HEK293 (cell line): ENCODE measurements at regions not wholly inside any gene's neighbourhood (a gene's known extent, or its start where the extent isn't known, plus 50 kb on each side); places are given as distances from the start of the nearest gene placed in this dataset.

Experiments used
- CTCF ChIA-PET: fragments of 350-600 bp; formaldehyde crosslinking; extraction: SDS; loops from one replicate; lab custom pipeline; 2021; ENCODE audit warnings: antibody characterized with exemption; lab: Yijun Ruan, JAX
- POLR2A ChIA-PET: fragments of 300-600 bp; formaldehyde crosslinking; extraction: SDS; loops from one replicate; lab custom pipeline; 2020; ENCODE audit warnings: antibody characterized with exemption, inconsistent platforms; lab: Yijun Ruan, JAX
- H3K27ac ChIP-seq: fragments of 200-500 bp; sonication (Bioruptor generic); 2 replicates; pipeline ENCODE4 v1.5.1; 2014; ENCODE audit warnings: low read depth, low read length, control low read depth, inconsistent platforms; ENCODE audit errors: extremely low read depth
- H3K36me3 ChIP-seq, 2 experiments: fragments of 200-500 bp in 1 of 2; sonication (Bioruptor generic) in 1 of 2; 1 replicate in 1 of 2; 2 replicates in 1 of 2; pipeline ENCODE4 v1.5.1; 2014 to 2017; ENCODE audit warnings: inconsistent platforms in 2 of 2, low read length in 2 of 2; ENCODE audit not compliant: control insufficient read depth in 2 of 2, insufficient read depth in 1 of 2
- H3K4me1 ChIP-seq: fragments of 200-500 bp; sonication (Bioruptor generic); 2 replicates; pipeline ENCODE4 v1.5.1; 2014; ENCODE audit warnings: mild to moderate bottlenecking, low read length, inconsistent platforms; ENCODE audit not compliant: control insufficient read depth, insufficient read depth
- H3K4me3 ChIP-seq: 2 replicates; pipeline ENCODE4 v1.5.1; 2011; ENCODE audit warnings: low read depth, mild to moderate bottlenecking, control low read depth, low read length, moderate library complexity
- H3K9me3 ChIP-seq: fragments of 200-500 bp; sonication (Bioruptor generic); 2 replicates; pipeline ENCODE4 v1.5.1; 2014; ENCODE audit warnings: low read depth, low read length, inconsistent platforms; ENCODE audit not compliant: control insufficient read depth, insufficient read depth
- HOXC10 ChIP-seq: sonication (generic); formaldehyde crosslinking; IDR thresholded peaks from 2 replicates; pipeline ENCODE4 v1.8.1; 2023; ENCODE audit warnings: mild to moderate bottlenecking, missing genetic modification reagents
- KLF7 ChIP-seq: fragments of 450-650 bp; formaldehyde crosslinking; IDR thresholded peaks from 2 replicates; pipeline ENCODE4 v1.5.1; 2016; ENCODE audit warnings: missing biosample characterization, missing genetic modification characterization, borderline replicate concordance
- KLF8 ChIP-seq: fragments of 450-650 bp; formaldehyde crosslinking; IDR thresholded peaks from 2 replicates; pipeline ENCODE4 v1.5.1; 2016; ENCODE audit warnings: missing biosample characterization, missing genetic modification characterization
- YY1 ChIP-seq: fragments of 450-650 bp; formaldehyde crosslinking; IDR thresholded peaks from 2 replicates; pipeline ENCODE4 v1.5.1; 2018; ENCODE audit warnings: missing biosample characterization, missing genetic modification characterization
- YY2 ChIP-seq: fragments of 450-650 bp; formaldehyde crosslinking; IDR thresholded peaks from 2 replicates; pipeline ENCODE4 v1.5.1; 2016; ENCODE audit warnings: missing biosample characterization, missing genetic modification characterization
- ZNF10 ChIP-seq: fragments of 450-650 bp; formaldehyde crosslinking; IDR thresholded peaks from 2 replicates; pipeline ENCODE4 v1.5.1; 2017; ENCODE audit warnings: missing biosample characterization, missing genetic modification characterization
- ZNF175 ChIP-seq: fragments of 450-650 bp; formaldehyde crosslinking; IDR thresholded peaks from 2 replicates; pipeline ENCODE4 v1.5.1; 2016; ENCODE audit warnings: missing biosample characterization, missing genetic modification characterization
- ZNF366 ChIP-seq: fragments of 450-650 bp; formaldehyde crosslinking; conservative IDR thresholded peaks from 2 replicates; pipeline ENCODE4 v1.5.1; 2016; ENCODE audit warnings: missing biosample characterization, missing genetic modification characterization
- ZNF37A ChIP-seq: fragments of 450-650 bp; IDR thresholded peaks from 2 replicates; pipeline ENCODE4 v1.5.1; 2018; ENCODE audit warnings: missing biosample characterization, missing genetic modification characterization
- ZNF501 ChIP-seq: fragments of 450-650 bp; formaldehyde crosslinking; IDR thresholded peaks from 2 replicates; pipeline ENCODE4 v1.5.1; 2016; ENCODE audit warnings: missing biosample characterization, missing genetic modification characterization
- ZNF510 ChIP-seq: fragments of 450-650 bp; formaldehyde crosslinking; IDR thresholded peaks from 2 replicates; pipeline ENCODE4 v1.5.1; 2018; ENCODE audit warnings: mild to moderate bottlenecking, missing genetic modification characterization, missing biosample characterization; ENCODE audit not compliant: insufficient replicate concordance
- ZNF561 ChIP-seq: fragments of 450-650 bp; IDR thresholded peaks from 2 replicates; pipeline ENCODE4 v1.5.1; 2018; ENCODE audit warnings: missing biosample characterization, missing genetic modification characterization, borderline replicate concordance
- ZNF596 ChIP-seq: fragments of 450-650 bp; IDR thresholded peaks from 2 replicates; pipeline ENCODE4 v1.5.0; 2018; ENCODE audit warnings: missing biosample characterization, mild to moderate bottlenecking, missing genetic modification characterization, moderate library complexity
- ZNF621 ChIP-seq: fragments of 450-650 bp; formaldehyde crosslinking; IDR thresholded peaks from 2 replicates; pipeline ENCODE4 v1.5.1; 2017; ENCODE audit warnings: missing biosample characterization, missing genetic modification characterization
- ZNF639 ChIP-seq: fragments of 450-650 bp; formaldehyde crosslinking; IDR thresholded peaks from 2 replicates; pipeline ENCODE4 v1.5.1; 2016; ENCODE audit warnings: missing biosample characterization, missing genetic modification characterization
- ZNF664 ChIP-seq: fragments of 450-650 bp; formaldehyde crosslinking; IDR thresholded peaks from 2 replicates; pipeline ENCODE4 v1.5.1; 2016; ENCODE audit warnings: missing biosample characterization, missing genetic modification characterization
- ZNF837 ChIP-seq: fragments of 450-650 bp; formaldehyde crosslinking; IDR thresholded peaks from 2 replicates; pipeline ENCODE4 v1.5.1; 2016; ENCODE audit warnings: missing biosample characterization, missing genetic modification characterization
- ZSCAN16 ChIP-seq: fragments of 450-650 bp; formaldehyde crosslinking; IDR thresholded peaks from 2 replicates; pipeline ENCODE4 v1.5.1; 2016; ENCODE audit warnings: missing biosample characterization, missing genetic modification characterization
- TF ChIP-seq, protein P1 (sequence below): fragments of 450-650 bp; formaldehyde crosslinking; IDR thresholded peaks from 2 replicates; pipeline ENCODE4 v1.5.1; 2016; ENCODE audit warnings: missing biosample characterization, missing genetic modification characterization
- TF ChIP-seq, protein P2 (sequence below): fragments of 450-650 bp; formaldehyde crosslinking; IDR thresholded peaks from 2 replicates; pipeline ENCODE4 v1.5.1; 2016; ENCODE audit warnings: missing biosample characterization, missing genetic modification characterization
- TF ChIP-seq, protein P3 (sequence below): fragments of 450-650 bp; IDR thresholded peaks from 2 replicates; pipeline ENCODE4 v1.5.1; 2018; ENCODE audit warnings: missing biosample characterization, mild to moderate bottlenecking, missing genetic modification characterization

GRCh38 chr6:132205946-132206345 is 195.3 kb downstream of the MOXD1 start (continued):
- TF ChIP-seq ZNF561 (tag by site-specific recombination): no peak
- no peak for TF ChIP-seq ZNF621 (tag by site-specific recombination)
- TF ChIP-seq YY2 (tag by site-specific recombination): no peak
- TF ChIP-seq ZSCAN16: no peak

DNA sequence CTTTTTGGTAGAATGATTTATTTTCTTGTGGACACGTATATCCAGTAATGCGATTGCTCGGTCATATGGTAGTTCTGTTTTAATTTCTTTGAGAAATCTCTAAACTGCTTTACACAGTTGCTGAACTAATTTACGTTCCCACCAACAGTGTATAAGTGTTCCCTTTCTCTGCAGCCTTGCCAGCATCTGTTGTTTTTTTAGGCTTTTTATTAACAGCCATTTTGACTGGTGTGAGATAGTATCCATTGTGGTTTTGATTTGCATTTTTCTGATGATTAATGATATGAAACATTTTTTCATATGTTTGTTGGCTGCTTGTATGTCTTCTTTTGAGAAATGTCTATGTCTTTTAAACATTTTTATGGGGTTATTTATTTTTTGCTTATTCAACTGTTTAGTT is 196.7 kb downstream of the MOXD1 start:
- Histone ChIP-seq H3K36me3 (no peaks in the 10 kb centered on the region), H3K27ac (no peak overlapping the region), H3K4me3 (no peak overlapping the region), H3K4me1 (no peaks in the 10 kb centered on the region), H3K9me3 (no peaks in the 10 kb centered on the region)
- ChIA-PET CTCF (interaction anchor here (1.1 kb wide), 1 partner anchor 281 kb away, joined by 3 read pairs; no protein-coding TSS in a partner anchor), POLR2A (no interaction called here)
- TF ChIP-seq HOXC10 (CRISPR knock-in tag) (no peak), ZNF175 (tag by site-specific recombination) (no peak), YY1 (tag by site-specific recombination) (no peak), ZNF510 (no peak), ZNF837 (tag by site-specific recombination) (no peak), KLF7 (tag by site-specific recombination) (no peak), ZNF10 (tag by site-specific recombination) (no peak), ZNF37A (tag by site-specific recombination) (no peak), ZNF664 (no peak), ZNF366 (no peak), ZNF501 (no peak), KLF8 (no peak), ZNF639 (no peak), ZNF596 (tag by site-specific recombination) (no peak)
- TF ChIP-seq, protein P1, sequence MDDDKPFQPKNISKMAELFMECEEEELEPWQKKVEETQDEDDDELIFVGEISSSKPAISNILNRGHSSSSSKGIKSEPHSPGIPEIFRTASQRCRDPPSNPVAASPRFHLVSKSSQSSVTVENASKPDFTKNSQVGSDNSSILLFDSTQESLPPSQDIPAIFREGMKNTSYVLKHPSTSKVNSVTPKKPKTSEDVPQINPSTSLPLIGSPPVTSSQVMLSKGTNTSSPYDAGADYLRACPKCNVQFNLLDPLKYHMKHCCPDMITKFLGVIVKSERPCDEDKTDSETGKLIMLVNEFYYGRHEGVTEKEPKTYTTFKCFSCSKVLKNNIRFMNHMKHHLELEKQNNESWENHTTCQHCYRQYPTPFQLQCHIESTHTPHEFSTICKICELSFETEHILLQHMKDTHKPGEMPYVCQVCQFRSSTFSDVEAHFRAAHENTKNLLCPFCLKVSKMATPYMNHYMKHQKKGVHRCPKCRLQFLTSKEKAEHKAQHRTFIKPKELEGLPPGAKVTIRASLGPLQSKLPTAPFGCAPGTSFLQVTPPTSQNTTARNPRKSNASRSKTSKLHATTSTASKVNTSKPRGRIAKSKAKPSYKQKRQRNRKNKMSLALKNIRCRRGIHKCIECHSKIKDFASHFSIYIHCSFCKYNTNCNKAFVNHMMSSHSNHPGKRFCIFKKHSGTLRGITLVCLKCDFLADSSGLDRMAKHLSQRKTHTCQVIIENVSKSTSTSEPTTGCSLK (tag by site-specific recombination): no peak
- TF ChIP-seq, protein P2, sequence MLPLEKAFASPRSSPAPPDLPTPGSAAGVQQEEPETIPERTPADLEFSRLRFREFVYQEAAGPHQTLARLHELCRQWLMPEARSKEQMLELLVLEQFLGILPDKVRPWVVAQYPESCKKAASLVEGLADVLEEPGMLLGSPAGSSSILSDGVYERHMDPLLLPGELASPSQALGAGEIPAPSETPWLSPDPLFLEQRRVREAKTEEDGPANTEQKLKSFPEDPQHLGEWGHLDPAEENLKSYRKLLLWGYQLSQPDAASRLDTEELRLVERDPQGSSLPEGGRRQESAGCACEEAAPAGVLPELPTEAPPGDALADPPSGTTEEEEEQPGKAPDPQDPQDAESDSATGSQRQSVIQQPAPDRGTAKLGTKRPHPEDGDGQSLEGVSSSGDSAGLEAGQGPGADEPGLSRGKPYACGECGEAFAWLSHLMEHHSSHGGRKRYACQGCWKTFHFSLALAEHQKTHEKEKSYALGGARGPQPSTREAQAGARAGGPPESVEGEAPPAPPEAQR (tag by site-specific recombination): no peak

- ChIA-PET POLR2A (interaction anchor here (0.6 kb wide), 1 partner anchor 227 kb away, joined by 5 read pairs; no protein-coding TSS in a partner anchor), CTCF (interaction anchor here (0.6 kb wide), 2 partner anchors 146 to 1343 kb away, joined by 3 read pairs; no protein-coding TSS in a partner anchor)
- TF ChIP-seq, protein P3, sequence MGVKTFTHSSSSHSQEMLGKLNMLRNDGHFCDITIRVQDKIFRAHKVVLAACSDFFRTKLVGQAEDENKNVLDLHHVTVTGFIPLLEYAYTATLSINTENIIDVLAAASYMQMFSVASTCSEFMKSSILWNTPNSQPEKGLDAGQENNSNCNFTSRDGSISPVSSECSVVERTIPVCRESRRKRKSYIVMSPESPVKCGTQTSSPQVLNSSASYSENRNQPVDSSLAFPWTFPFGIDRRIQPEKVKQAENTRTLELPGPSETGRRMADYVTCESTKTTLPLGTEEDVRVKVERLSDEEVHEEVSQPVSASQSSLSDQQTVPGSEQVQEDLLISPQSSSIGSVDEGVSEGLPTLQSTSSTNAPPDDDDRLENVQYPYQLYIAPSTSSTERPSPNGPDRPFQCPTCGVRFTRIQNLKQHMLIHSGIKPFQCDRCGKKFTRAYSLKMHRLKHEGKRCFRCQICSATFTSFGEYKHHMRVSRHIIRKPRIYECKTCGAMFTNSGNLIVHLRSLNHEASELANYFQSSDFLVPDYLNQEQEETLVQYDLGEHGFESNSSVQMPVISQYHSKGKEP: no peak
- no peaks in the 10 kb centered on the region for H3K4me1 ChIP-seq
- H3K4me3 ChIP-seq: no peak overlapping the region
- H3K27ac ChIP-seq: no peak overlapping the region
- no peaks in the 10 kb centered on the region for H3K9me3 ChIP-seq
- no peaks in the 10 kb centered on the region for H3K36me3 ChIP-seq
These were observed 198.7 kb downstream of the MOXD1 start for GRCh38 chr6:132202574-132202973.
